SK-N-SH (cell line): ENCODE measurements at regions not wholly inside any gene's neighbourhood (a gene's known extent, or its start where the extent isn't known, plus 50 kb on each side); places are given as distances from the start of the nearest gene placed in this dataset.
A peak's percentile ranks its signal among the peaks of the same experiment; 100 is the strongest.

Source experiments
- CTCF ChIA-PET: fragments of 300-600, 350-600 bp; formaldehyde crosslinking; extraction: SDS; loops from one replicate; lab custom pipeline; 2021; lab: Yijun Ruan, JAX
- POLR2A ChIA-PET: fragments of 350-600 bp; sonication (Branson Sonifier 250); formaldehyde crosslinking; extraction: SDS; loops from one replicate; lab custom pipeline; 2020; ENCODE audit warnings: antibody characterized with exemption, inconsistent platforms; lab: Yijun Ruan, JAX
- DNase-seq: peaks from one replicate; pipeline ENCODE4 v3.0.0; 2012
- H2AFZ ChIP-seq: fragments of 200-600 bp; sonication (generic); 2 replicates; pipeline ENCODE4 v1.8.1; 2016; ENCODE audit warnings: antibody characterized with exemption, mild to moderate bottlenecking, low read depth
- H3F3A ChIP-seq: fragments of 200-600 bp; sonication (generic); replicated peaks from 2 replicates; pipeline ENCODE3; 2016; ENCODE audit warnings: antibody characterized with exemption, mild to moderate bottlenecking; ENCODE audit not compliant: insufficient read depth
- H3K27ac ChIP-seq, 2 experiments: fragments of 200-500 bp in 1 of 2; fragments of 200-600 bp in 1 of 2; sonication (Bioruptor generic) in 1 of 2; sonication (generic), shearing (Covaris generic) in 1 of 2; 2 replicates each; pipeline versions ENCODE4 v1.5.1 to v1.6.1; 2014 to 2016; ENCODE audit warnings: low read depth in 2 of 2, inconsistent platforms in 1 of 2, low read length in 1 of 2, mild to moderate bottlenecking in 1 of 2, mixed read lengths in 1 of 2
- H3K27me3 ChIP-seq: fragments of 200-600 bp; sonication (generic), shearing (Covaris generic); 2 replicates; pipeline ENCODE4 v1.6.1; 2016; ENCODE audit warnings: mixed run types; ENCODE audit not compliant: insufficient read depth
- H3K36me3 ChIP-seq, 2 experiments: fragments of 200-500 bp in 1 of 2; fragments of 200-600 bp in 1 of 2; sonication (Bioruptor generic) in 1 of 2; sonication (generic) in 1 of 2; replicated peaks in 1 of 2; 2 replicates each; pipeline versions ENCODE3 to v1.5.1; 2014 to 2016; ENCODE audit warnings: low read length in 1 of 2, mild to moderate bottlenecking in 1 of 2; ENCODE audit not compliant: insufficient read depth in 2 of 2, control insufficient read depth in 1 of 2
- H3K4me1 ChIP-seq, 2 experiments: fragments of 200-500 bp in 1 of 2; fragments of 200-600 bp in 1 of 2; sonication (Bioruptor generic) in 1 of 2; sonication (generic), shearing (Covaris generic) in 1 of 2; 2 replicates each; pipeline versions ENCODE4 v1.5.1 to v1.6.1; 2014 to 2016; ENCODE audit warnings: low read depth in 1 of 2, low read length in 1 of 2, mixed run types in 1 of 2; ENCODE audit not compliant: insufficient read depth in 2 of 2, control insufficient read depth in 1 of 2
- H3K4me2 ChIP-seq: fragments of 200-600 bp; sonication (generic), shearing (Covaris generic); 2 replicates; pipeline ENCODE4 v1.6.1; 2017; ENCODE audit warnings: mixed run types
- H3K4me3 ChIP-seq, 2 experiments: fragments of 200-500 bp in 1 of 2; fragments of 200-600 bp in 1 of 2; sonication (Bioruptor generic) in 1 of 2; sonication (generic), shearing (Covaris generic) in 1 of 2; 2 replicates each; pipeline versions ENCODE4 v1.5.1 to v1.8.1; 2014 to 2016; ENCODE audit warnings: low read depth in 2 of 2, inconsistent platforms in 1 of 2, low read length in 1 of 2, mild to moderate bottlenecking in 1 of 2, mixed read lengths in 1 of 2, moderate library complexity in 1 of 2
- H3K79me2 ChIP-seq: fragments of 200-600 bp; sonication (generic); 2 replicates; pipeline ENCODE4 v1.8.1; 2017; ENCODE audit warnings: mild to moderate bottlenecking; ENCODE audit not compliant: insufficient read depth
- H3K9ac ChIP-seq: fragments of 200-600 bp; sonication (generic); 2 replicates; pipeline ENCODE4 v1.6.1; 2017; ENCODE audit warnings: mixed run types
- H3K9me2 ChIP-seq: fragments of 200-600 bp; sonication (generic); 2 replicates; pipeline ENCODE4 v1.6.1; 2017; ENCODE audit warnings: mixed run types
- H3K9me3 ChIP-seq: fragments of 200-600 bp; sonication (generic); 2 replicates; pipeline ENCODE4 v1.6.1; 2017; ENCODE audit warnings: mixed run types, mild to moderate bottlenecking, moderate library complexity
- H4K20me1 ChIP-seq: fragments of 200-600 bp; sonication (generic); 2 replicates; pipeline ENCODE4 v1.6.1; 2017; ENCODE audit warnings: mild to moderate bottlenecking, mixed run types; ENCODE audit not compliant: insufficient read depth
- CHD2 ChIP-seq: fragments of 150-350 bp; IDR thresholded peaks from 2 replicates; pipeline ENCODE4 v1.6.1; 2018; ENCODE audit warnings: low read length; ENCODE audit not compliant: partially characterized antibody
- ELF1 ChIP-seq: IDR thresholded peaks from 2 replicates; pipeline ENCODE4 v1.4.0; 2012
- EP300 ChIP-seq, 2 experiments: IDR thresholded peaks; 2 replicates each; pipeline versions ENCODE4 v1.4.0 to v1.6.1; 2012; ENCODE audit warnings: borderline replicate concordance in 1 of 2, low read depth in 1 of 2, low read length in 1 of 2
- EZH2phosphoT487 ChIP-seq: fragments of 200-600 bp; sonication (generic); IDR thresholded peaks from 2 replicates; pipeline ENCODE4 v1.6.1; 2017; ENCODE audit warnings: low read depth, mixed run types, mild to moderate bottlenecking, antibody characterized with exemption, moderate library complexity, borderline replicate concordance
- FOXJ3 ChIP-seq: sonication (generic); formaldehyde crosslinking; IDR thresholded peaks from 2 replicates; pipeline ENCODE4 v1.5.1; 2020; ENCODE audit warnings: mild to moderate bottlenecking, missing genetic modification reagents
- GATA2 ChIP-seq: sonication (generic); formaldehyde crosslinking; IDR thresholded peaks from 2 replicates; pipeline ENCODE4 v1.5.0; 2020; ENCODE audit warnings: mild to moderate bottlenecking, missing genetic modification reagents
- JUND ChIP-seq: IDR thresholded peaks from 2 replicates; pipeline ENCODE4 v1.4.0; 2012
- MXI1 ChIP-seq: IDR thresholded peaks from 2 replicates; pipeline ENCODE4 v1.6.1; 2012; ENCODE audit warnings: mild to moderate bottlenecking, low read depth, low read length, improper control_type of control experiment
- POLR2AphosphoS5 ChIP-seq: IDR thresholded peaks from 2 replicates; pipeline ENCODE4 v1.6.1; 2012; ENCODE audit warnings: low read depth, low read length
- RCOR1 ChIP-seq: fragments of 150-350 bp; IDR thresholded peaks from 2 replicates; pipeline ENCODE4 v1.6.1; 2017; ENCODE audit warnings: antibody characterized with exemption, low read length
- REST ChIP-seq: IDR thresholded peaks from 2 replicates; pipeline ENCODE4 v1.6.1; 2012; ENCODE audit warnings: mild to moderate bottlenecking, low read depth, low read length, moderate library complexity
- SIN3A ChIP-seq: IDR thresholded peaks from 2 replicates; pipeline ENCODE4 v1.6.1; 2012; ENCODE audit warnings: low read depth, mild to moderate bottlenecking, low read length, moderate library complexity, borderline replicate concordance
- TCF12 ChIP-seq: IDR thresholded peaks from 2 replicates; pipeline ENCODE4 v1.4.0; 2012
- YY1 ChIP-seq: IDR thresholded peaks from 2 replicates; pipeline ENCODE4 v1.4.0; 2012; ENCODE audit warnings: low read depth, mild to moderate bottlenecking
- WGBS: methylation state at CpG from one replicate; pipeline ENCODE4 v1.1.6; 2017; ENCODE audit warnings: low lambda C conversion rate; 5-methylcytosine and 5-hydroxymethylcytosine counted together
- TF ChIP-seq, protein P1 (sequence below): IDR thresholded peaks from 2 replicates; pipeline ENCODE4; 2012
- TF ChIP-seq, protein P2 (sequence below): fragments of 200-600 bp; sonication (generic); IDR thresholded peaks from 2 replicates; pipeline ENCODE4 v1.6.1; 2017; ENCODE audit warnings: antibody characterized with exemption, mild to moderate bottlenecking, moderate library complexity
- TF ChIP-seq, protein P3 (sequence below): fragments of 150-350 bp; IDR thresholded peaks from 2 replicates; pipeline ENCODE4 v1.6.1; 2016; ENCODE audit warnings: mild to moderate bottlenecking, low read depth, low read length
- TF ChIP-seq, protein P4 (sequence below): fragments of 150-350 bp; IDR thresholded peaks from 2 replicates; pipeline ENCODE4 v1.6.1; 2017; ENCODE audit warnings: antibody characterized with exemption, low read length, low read depth, borderline replicate concordance

DNA sequence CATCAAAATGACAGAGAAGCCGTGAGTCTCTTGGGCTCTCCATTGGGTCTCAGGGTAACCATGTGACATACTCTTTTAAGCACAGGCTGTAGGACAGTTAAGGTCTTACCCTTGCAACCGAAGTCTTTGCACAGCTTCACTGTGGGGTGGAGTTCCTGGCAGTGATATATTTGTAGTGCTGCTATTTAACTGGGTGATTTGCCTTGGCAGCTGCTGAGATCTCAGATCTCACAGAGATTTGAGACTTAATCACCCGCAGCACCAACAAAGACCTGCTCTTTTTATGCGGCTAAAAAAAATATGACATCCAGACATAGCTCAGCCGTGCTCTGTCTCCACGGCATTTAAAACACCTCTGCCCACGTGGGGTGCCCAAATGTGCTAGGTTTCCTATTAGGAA lies 63.4 kb upstream of the NPTX2 start:
- 13% methylated on average over 7 of the region's 7 CpGs for WGBS
- TF ChIP-seq GATA2 (CRISPR knock-in tag): peak; percentile 75
- TF ChIP-seq, protein P1, sequence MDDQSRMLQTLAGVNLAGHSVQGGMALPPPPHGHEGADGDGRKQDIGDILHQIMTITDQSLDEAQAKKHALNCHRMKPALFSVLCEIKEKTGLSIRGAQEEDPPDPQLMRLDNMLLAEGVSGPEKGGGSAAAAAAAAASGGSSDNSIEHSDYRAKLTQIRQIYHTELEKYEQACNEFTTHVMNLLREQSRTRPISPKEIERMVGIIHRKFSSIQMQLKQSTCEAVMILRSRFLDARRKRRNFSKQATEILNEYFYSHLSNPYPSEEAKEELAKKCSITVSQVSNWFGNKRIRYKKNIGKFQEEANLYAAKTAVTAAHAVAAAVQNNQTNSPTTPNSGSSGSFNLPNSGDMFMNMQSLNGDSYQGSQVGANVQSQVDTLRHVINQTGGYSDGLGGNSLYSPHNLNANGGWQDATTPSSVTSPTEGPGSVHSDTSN: no peak
- TF ChIP-seq EP300 (IDR thresholded peaks at IDR 0.05; ENCODE audit: borderline replicate concordance in 1 of 2, low read depth in 1 of 2, low read length in 1 of 2): peak in 1 of 2 experiments; percentile 60; a peak in 2 of 4 replicates
- peak; percentile 61; the same call in 1 of the 2 replicates for TF ChIP-seq RCOR1
- no peak for TF ChIP-seq SIN3A
- no peak for TF ChIP-seq ELF1
- TF ChIP-seq FOXJ3 (CRISPR knock-in tag): no peak
- TF ChIP-seq YY1: no peak
- no peak for TF ChIP-seq MXI1
- no peak for TF ChIP-seq CHD2
- no peak for TF ChIP-seq TCF12
- DNase-seq: no peak
- Histone ChIP-seq H3K4me2 (no peak overlapping the region), H3K4me3 (no peak overlapping the region), H3K4me1 (peaks cover 0 to 37% of the 10 kb centered on the region in 2 experiments; a peak in 1 of 4 replicates), H3K79me2 (no peaks in the 10 kb centered on the region), H3K9me2 (no peaks in the 10 kb centered on the region), H3K9ac (no peak overlapping the region), H2AFZ (no peak overlapping the region), H3K36me3 (no peaks in the 10 kb centered on the region), H4K20me1 (no peaks in the 10 kb centered on the region), H3F3A (no peaks in the 10 kb centered on the region), H3K27ac (peak overlapping the region in 1 of 2 experiments; percentile 39; a peak in 1 of 4 replicates), H3K9me3 (peaks cover 11% of the 10 kb centered on the region; the same call in 1 of the 2 replicates), H3K27me3 (no peaks in the 10 kb centered on the region)
- ChIA-PET POLR2A (interaction anchor here (1.7 kb wide), 1 partner anchor 64 kb away, joined by 10 read pairs; the partner anchor contains the start of gene NPTX2), CTCF (interaction anchor here (0.8 to 2.2 kb wide), 7 partner anchors 45 to 288 kb away, joined by 3 to 11 read pairs (median 3); partner anchors contain the start of genes BAIAP2L1 and NPTX2)

GRCh38 chr7:98551611-98552273 lies 65.3 kb upstream of the NPTX2 start:
- H3K36me3 ChIP-seq: no peaks in the 10 kb centered on the region
- no peak overlapping the region for H3K27ac ChIP-seq
- no peaks in the 10 kb centered on the region for H4K20me1 ChIP-seq
- no peak overlapping the region for H3K4me2 ChIP-seq
- no peak overlapping the region for H3K9ac ChIP-seq
- WGBS: 22% methylated on average over 9 of the region's 9 CpGs
- H3K27me3 ChIP-seq: no peaks in the 10 kb centered on the region
- DNase-seq: no peak
- peaks cover 11% of the 10 kb centered on the region; the same call in 1 of the 2 replicates for H3K9me3 ChIP-seq
- no peaks in the 10 kb centered on the region for H3K79me2 ChIP-seq
- CTCF ChIA-PET: interaction anchor here (0.6 to 1.1 kb wide), 5 partner anchors 65 to 290 kb away, joined by 3 read pairs; partner anchors contain the start of gene NPTX2
- peaks cover 0 to 25% of the 10 kb centered on the region in 2 experiments; a peak in 1 of 4 replicates for H3K4me1 ChIP-seq
- H2AFZ ChIP-seq: no peak overlapping the region
- POLR2A ChIA-PET: no interaction called here
- H3K9me2 ChIP-seq: no peaks in the 10 kb centered on the region
- H3K4me3 ChIP-seq: no peak overlapping the region
- H3F3A ChIP-seq: no peaks in the 10 kb centered on the region
- TF ChIP-seq, protein P2, sequence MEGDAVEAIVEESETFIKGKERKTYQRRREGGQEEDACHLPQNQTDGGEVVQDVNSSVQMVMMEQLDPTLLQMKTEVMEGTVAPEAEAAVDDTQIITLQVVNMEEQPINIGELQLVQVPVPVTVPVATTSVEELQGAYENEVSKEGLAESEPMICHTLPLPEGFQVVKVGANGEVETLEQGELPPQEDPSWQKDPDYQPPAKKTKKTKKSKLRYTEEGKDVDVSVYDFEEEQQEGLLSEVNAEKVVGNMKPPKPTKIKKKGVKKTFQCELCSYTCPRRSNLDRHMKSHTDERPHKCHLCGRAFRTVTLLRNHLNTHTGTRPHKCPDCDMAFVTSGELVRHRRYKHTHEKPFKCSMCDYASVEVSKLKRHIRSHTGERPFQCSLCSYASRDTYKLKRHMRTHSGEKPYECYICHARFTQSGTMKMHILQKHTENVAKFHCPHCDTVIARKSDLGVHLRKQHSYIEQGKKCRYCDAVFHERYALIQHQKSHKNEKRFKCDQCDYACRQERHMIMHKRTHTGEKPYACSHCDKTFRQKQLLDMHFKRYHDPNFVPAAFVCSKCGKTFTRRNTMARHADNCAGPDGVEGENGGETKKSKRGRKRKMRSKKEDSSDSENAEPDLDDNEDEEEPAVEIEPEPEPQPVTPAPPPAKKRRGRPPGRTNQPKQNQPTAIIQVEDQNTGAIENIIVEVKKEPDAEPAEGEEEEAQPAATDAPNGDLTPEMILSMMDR: no peak
- TF ChIP-seq ELF1 (no peak), EZH2phosphoT487 (no peak), JUND (no peak), REST (no peak), POLR2AphosphoS5 (no peak), SIN3A (no peak)
- TF ChIP-seq, protein P3, sequence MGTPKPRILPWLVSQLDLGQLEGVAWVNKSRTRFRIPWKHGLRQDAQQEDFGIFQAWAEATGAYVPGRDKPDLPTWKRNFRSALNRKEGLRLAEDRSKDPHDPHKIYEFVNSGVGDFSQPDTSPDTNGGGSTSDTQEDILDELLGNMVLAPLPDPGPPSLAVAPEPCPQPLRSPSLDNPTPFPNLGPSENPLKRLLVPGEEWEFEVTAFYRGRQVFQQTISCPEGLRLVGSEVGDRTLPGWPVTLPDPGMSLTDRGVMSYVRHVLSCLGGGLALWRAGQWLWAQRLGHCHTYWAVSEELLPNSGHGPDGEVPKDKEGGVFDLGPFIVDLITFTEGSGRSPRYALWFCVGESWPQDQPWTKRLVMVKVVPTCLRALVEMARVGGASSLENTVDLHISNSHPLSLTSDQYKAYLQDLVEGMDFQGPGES: no peak
- TF ChIP-seq, protein P4, sequence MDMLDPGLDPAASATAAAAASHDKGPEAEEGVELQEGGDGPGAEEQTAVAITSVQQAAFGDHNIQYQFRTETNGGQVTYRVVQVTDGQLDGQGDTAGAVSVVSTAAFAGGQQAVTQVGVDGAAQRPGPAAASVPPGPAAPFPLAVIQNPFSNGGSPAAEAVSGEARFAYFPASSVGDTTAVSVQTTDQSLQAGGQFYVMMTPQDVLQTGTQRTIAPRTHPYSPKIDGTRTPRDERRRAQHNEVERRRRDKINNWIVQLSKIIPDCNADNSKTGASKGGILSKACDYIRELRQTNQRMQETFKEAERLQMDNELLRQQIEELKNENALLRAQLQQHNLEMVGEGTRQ: no peak
